ENCODE measurements at regions not wholly inside any gene's neighbourhood (a gene's known extent, or its start where the extent isn't known, plus 50 kb on each side); places are given as distances from the start of the nearest gene placed in this dataset.

GRCh38 chr16:73265935-73266334 is 218.0 kb upstream of the ZFHX3 start:
- Histone ChIP-seq H3K36me3 (no peaks in the 10 kb centered on the region), H3K4me3 (no peak overlapping the region), H3K27me3 (no peaks in the 10 kb centered on the region), H3K4me1 (no peaks in the 10 kb centered on the region), H3K27ac (no peak overlapping the region), H3K9me3 (no peaks in the 10 kb centered on the region)
- no peak for TF ChIP-seq CTCF (IDR thresholded peaks at IDR 0.05)
- no peak for TF ChIP-seq POLR2A (IDR thresholded peaks at IDR 0.05)
- DNase-seq: no peak

GRCh38 chr16:73265124-73265837 is 217.4 kb upstream of the ZFHX3 start:
- Histone ChIP-seq H3K27ac (no peak overlapping the region), H3K4me1 (no peaks in the 10 kb centered on the region), H3K4me3 (no peak overlapping the region), H3K9me3 (no peaks in the 10 kb centered on the region), H3K36me3 (no peaks in the 10 kb centered on the region), H3K27me3 (no peaks in the 10 kb centered on the region)
- TF ChIP-seq CTCF (IDR thresholded peaks at IDR 0.05) (no peak), POLR2A (IDR thresholded peaks at IDR 0.05) (no peak)
- DNase-seq: no peak

DNA sequence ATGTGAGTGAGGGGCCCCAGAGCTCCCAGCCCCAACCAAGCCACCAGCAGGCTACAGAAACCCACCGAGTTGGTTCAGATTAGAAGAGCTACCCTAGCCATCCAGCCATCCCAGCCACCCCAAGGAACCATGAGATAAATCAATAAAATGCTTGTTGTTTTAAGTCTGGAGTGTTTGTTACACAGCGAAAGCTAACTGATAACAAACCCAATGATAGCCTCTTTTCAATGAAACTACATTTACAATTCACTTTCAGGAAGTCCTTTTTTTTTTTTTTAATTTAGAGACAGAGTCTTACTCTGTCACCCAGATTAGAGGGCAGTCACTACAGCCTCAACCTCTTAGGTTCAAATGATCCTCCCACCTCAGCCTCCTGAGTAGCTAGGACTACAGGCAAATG is 215.0 kb upstream of the ZFHX3 start:
- H3K4me1 ChIP-seq: no peaks in the 10 kb centered on the region
- H3K27ac ChIP-seq: no peak overlapping the region
- no peak overlapping the region for H3K4me3 ChIP-seq
- H3K9me3 ChIP-seq: no peaks in the 10 kb centered on the region
- no peak for TF ChIP-seq CTCF (IDR thresholded peaks at IDR 0.05)
- no peak for TF ChIP-seq POLR2A (IDR thresholded peaks at IDR 0.05)
- no peaks in the 10 kb centered on the region for H3K27me3 ChIP-seq
- no peaks in the 10 kb centered on the region for H3K36me3 ChIP-seq
- DNase-seq: no peak

GRCh38 chr16:73255031-73255430 is 207.1 kb upstream of the ZFHX3 start:
- TF ChIP-seq CTCF (IDR thresholded peaks at IDR 0.05) (no peak), POLR2A (IDR thresholded peaks at IDR 0.05) (no peak)
- DNase-seq: no peak
- peaks cover 0 to 8% (median 0%) of the 10 kb centered on the region in 4 donors for H3K4me1 ChIP-seq
- H3K27ac ChIP-seq: no peak overlapping the region
- no peaks in the 10 kb centered on the region for H3K27me3 ChIP-seq
- no peaks in the 10 kb centered on the region for H3K9me3 ChIP-seq
- no peak overlapping the region for H3K4me3 ChIP-seq
- no peaks in the 10 kb centered on the region for H3K36me3 ChIP-seq

DNA sequence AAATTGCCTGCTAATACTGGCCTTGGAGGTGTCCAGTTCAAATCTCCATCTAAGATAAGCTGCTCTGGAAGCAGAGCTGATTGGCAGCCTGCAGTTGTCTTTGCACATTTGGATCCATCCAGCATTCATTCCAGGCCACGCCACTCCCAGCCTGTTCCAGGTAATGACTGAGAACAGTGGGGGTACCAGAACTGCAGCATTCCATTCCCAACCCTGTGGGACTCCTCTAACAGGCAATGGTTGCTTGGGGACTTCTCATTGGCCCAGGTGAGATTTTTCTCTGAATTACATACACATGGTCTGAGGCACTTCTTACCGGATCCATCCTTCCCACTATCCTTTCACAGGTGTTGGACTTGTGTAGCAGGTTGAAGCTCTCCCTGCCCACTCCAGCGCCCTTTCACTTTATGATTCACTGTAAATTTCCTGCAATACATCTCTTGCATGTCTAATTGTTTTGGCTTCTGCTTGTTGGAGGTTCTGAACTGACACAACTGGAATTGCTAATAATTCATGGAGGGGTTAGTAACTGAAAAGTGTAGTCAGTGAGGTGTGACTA is 206.1 kb upstream of the ZFHX3 start:
- H3K9me3 ChIP-seq: no peaks in the 10 kb centered on the region

More for the DNA sequence above, 206.1 kb upstream of the ZFHX3 start:
- peaks cover 0 to 8% (median 0%) of the 10 kb centered on the region in 4 donors for H3K4me1 ChIP-seq
- no peak overlapping the region for H3K4me3 ChIP-seq
- no peak overlapping the region for H3K27ac ChIP-seq
- H3K36me3 ChIP-seq: no peaks in the 10 kb centered on the region
- no peaks in the 10 kb centered on the region for H3K27me3 ChIP-seq
- TF ChIP-seq CTCF (IDR thresholded peaks at IDR 0.05): no peak
- TF ChIP-seq POLR2A (IDR thresholded peaks at IDR 0.05): no peak
- DNase-seq: no peak
